Stimulated activated CD4-positive, alpha-beta T cell treated with anti-CD3 and anti-CD28 coated beads, TNF-alpha, amount 100 ng/mL, for 24 hours (primary cell): ENCODE measurements at regions not wholly inside any gene's neighbourhood (a gene's known extent, or its start where the extent isn't known, plus 50 kb on each side); places are given as distances from the start of the nearest gene placed in this dataset.
"Not testable (repeated sequence)": the region's sequence is repeated elsewhere in the genome, so short reads cannot be mapped to it uniquely, and the experiment has no call there.

Source experiments
- DNase-seq, 3 experiments: peaks; one replicate each; pipeline ENCODE4 v3.0.0-alpha.2; 2020; ENCODE audit warnings: low read depth in 3 of 3

DNA sequence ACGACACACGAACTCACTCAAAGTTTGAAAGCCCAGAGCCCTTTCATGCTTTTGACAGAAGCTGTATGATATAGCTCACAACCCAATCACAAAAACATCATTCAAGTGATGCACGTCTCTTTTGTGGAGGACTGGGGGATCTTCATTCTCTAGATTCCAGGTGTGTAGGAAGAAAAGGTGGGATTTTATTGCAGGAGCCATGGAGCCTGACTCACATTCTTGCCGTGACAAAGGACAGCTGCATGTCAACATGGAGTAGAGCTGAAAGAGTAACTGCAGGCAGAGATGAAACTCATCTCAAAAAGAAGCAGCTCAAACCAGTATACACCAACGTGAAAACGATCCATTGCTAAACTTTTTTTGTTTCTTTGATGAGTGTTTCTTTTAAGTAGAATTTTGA lies 50.9 kb upstream of the PDE1A start:
- DNase-seq = no peak

DNA sequence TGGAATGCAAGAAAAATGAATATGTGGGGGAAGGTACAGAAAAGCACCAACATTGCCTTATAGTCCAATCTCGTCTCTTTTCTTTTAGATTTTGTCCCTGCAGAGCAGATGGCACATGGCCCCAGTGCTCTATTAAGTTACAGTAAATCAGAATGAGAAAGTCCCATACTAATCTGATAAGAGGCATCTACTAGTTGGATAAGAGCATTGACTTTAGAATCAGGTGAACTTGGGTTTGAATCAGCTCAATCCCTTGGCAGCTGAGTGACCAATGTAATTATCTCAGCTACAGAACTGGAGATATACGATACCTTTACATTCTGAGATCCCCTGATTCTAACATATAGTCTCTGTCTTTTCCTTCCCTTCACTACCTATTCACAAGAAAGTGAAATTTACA lies 54.8 kb upstream of the PDE1A start:
- no peak for DNase-seq

DNA sequence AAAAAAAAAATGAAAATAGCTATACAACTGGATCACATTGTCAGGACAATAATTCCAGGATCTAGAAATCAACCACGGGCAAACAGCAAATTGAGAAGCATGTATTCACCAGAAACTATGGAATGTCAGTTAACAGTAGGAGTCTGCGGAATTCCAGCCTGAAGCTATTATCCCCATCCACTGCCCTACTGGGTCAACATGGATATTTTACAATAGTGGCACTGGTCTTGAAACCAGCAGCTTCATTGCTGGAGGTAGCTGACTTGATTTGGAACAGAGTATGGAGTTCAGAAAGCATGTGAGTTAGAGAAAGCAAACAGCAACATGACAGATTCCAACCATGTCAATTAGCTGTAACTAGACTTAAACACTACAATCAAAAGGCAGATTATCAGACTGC lies 55.7 kb upstream of the PDE1A start:
- no peak for DNase-seq

DNA sequence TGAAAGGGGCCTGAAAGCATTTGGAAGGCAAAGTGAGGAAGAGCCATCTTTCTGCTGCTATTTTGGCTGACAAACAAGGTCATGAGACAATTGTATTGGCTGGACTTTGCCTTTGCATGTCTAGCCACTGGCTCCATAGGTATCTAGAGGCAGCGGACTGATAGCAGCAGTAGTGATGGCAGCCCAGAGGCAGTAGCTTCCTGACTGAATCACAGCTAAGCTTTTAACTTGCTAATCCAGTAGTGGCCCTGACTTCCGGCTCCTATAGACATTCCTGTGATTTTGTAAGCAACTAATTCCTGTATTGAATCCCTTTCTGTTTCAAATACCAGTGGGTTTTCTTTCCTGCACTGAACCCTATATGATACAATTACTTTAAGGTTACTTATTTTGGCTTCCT lies 69.8 kb upstream of the PDE1A start:
- no peak for DNase-seq

- no peak for DNase-seq
Measured at GRCh38 chr2:182499706-182500470, 73.1 kb upstream of the PDE1A start.

DNA sequence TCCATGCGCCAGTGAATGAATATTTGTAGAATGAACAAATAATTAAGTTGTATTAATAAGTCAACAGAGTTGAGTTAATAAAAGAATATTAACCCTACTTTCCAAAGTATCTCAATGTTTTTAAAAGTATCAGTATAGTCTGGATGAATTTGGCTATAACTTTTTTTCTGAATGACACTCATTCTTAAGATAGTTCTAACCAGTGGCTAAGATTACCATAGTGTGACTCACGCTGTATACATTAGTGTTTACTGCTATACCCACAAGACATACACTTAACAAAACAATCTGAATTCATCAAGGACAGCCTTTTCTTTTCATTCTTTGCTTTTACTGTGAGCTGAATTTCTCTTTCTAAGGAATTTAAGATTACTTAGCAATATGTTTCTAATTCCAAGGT lies 77.0 kb upstream of the PDE1A start:
- DNase-seq = no peak

DNA sequence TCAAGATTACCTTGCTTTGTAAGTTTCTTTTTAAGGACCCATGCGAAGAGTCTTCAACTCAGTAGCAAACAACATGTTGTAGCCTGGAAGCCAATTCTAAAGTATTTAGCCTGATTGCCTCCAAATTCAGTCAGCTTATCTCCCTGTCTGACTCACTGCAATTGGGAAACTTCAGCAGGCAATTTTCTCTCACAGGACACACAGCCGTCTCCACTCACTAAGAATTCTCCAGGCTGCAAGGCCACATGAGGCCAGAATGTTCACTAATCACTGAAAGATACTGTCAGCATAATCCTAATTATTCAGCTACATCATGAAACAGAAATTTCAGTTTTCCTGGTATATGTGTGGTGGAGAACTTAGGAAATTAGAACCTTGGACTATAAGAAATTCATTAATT lies 78.1 kb upstream of the PDE1A start:
- DNase-seq = no peak

GRCh38 chr2:182506606-182507005 lies 79.8 kb upstream of the PDE1A start:
- no peak for DNase-seq

GRCh38 chr2:182508583-182508982 lies 81.7 kb upstream of the PDE1A start:
- DNase-seq = not testable (repeated sequence)

DNA sequence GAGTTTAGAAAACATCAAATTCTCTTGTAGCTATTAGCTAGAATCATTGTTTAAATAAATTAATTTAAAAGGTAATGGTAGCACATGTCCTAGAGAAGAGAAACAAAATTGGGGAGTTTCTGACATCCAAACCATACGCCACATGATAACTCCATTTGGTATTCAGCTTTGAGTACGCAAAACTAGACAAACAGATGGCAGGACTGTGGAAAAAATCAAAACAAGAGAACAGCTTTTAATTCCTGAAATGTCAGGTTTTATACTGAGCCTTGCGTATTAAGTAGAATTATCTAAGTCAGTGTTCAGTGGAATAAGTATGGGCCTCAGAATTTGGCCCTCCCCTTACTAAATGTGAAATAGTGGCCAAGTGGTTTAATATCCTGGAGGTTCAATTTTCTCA lies 82.4 kb upstream of the PDE1A start:
- DNase-seq = no peak

DNA sequence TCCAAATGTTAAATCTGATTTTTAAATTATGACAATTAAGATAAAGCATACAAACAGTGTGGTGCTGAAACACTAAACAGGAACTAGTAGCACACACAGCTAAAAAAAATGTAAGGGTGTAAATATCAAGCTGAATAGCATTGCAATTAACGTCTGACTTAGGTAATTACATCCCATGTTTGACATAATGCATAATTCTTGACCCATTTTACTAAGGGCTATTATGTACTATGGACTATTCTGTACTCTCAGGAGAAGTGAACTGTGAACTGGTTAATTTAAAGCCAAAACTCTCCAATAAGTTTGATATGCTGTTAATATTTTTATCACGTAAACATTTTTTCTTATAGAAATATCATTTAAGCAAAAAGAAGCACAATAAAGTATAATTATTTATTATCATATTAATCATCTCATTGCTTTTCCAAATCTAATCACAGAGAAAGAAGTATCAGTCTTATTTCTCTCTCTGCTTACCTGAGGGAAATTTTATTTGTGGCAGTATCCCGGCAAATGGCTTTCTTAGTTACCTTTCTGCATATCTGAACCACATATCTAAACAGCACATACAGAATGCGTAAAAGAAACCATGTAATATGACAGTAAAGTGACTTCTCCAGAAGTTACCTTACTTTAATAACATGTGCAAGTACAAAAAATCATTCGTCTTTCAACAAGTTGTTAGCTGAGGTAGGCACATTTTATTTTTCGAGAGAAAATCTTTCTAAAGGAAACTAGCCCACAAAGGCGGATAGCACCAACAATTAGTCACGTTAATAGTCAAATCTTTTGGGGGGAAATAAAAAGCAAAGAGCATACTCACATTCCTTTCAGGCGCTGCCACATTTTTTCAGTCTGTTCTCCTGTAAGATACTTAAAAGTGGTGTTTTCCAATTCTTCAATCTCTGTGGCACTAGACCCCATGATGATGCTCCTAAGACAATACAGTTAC lies 94.9 kb upstream of the PDE1A start:
- DNase-seq = no peak

GRCh38 chr2:182522405-182522896 lies 95.6 kb upstream of the PDE1A start:
- DNase-seq = no peak

- DNase-seq = no peak
Measured at GRCh38 chr2:182522972-182523473, 96.2 kb upstream of the PDE1A start.

GRCh38 chr2:182530636-182531035 lies 103.8 kb upstream of the PDE1A start:
- DNase-seq = no peak

- DNase-seq = no peak
Measured at GRCh38 chr2:182540252-182540651, 113.4 kb upstream of the PDE1A start.

GRCh38 chr2:182541268-182541667 lies 114.4 kb upstream of the PDE1A start:
- no peak for DNase-seq

DNA sequence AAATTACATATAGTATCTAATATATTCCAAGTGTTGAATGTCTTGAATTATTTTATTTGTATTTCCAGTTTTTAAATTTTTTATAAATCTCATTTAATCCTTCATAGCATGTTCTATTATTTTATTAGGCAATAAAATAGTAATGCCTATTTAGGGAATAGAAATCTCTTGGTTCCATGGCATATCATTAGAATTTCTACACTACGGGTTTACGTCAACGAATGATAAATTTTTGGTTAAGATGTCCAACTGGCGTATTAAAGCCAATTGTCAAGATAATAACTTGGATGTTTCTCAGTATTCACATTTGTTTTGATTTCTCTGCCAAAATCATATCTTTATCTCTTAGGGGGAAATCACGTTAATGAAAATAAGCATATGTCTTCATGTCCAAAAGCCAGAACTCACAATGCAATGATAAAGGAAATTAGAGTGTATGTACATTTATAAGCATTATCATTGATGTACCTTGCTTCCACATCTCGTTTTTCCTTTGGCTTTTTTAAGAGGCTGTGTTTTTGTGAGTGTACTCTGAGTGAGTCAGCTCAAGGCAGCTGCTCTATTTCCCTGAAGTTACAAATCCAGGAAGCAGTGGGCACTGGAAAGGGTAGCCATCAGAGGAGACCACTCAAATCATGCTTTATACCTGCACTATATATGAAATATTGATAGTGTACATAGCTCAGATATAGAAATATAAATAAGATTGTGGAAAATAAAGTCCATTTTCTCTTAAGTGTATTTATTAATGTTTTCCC lies 115.8 kb upstream of the PDE1A start:
- no peak for DNase-seq

- no peak for DNase-seq
Measured at GRCh38 chr2:182543741-182544525, 117.1 kb upstream of the PDE1A start.

DNA sequence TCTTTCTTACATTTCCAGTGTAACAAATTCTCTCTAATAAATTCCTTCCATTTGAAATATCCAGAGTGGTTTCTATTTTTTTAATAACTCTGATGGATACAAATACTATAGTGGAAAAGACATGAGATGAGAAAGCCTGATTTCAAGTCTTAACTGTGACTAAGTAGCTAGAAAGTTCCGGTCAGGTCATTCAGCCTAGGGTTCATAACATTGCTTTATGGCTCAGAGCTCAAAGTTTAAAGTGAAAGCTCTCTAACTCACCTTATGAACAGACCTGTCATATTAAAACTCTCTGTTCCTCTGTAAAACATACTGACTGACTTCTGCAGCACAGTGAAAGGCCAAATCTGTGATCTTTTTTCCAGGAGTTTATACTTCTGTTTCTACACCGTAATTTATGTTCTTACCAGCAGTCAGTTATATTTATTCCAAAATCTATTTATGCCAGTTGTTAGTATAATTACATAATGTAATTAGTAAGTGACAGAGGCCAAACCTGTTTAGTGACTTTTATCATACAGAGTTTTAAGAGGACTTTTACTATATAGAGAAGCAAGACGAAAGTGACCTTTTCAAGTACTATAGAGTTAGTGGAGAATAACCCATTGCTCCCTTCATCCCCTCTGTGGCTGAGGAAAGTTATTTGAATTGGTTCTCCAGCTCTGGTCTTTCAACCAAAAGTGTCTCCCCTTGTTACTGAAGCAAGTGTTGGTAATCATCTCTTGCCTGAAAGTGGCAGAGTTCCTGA lies 118.8 kb upstream of the PDE1A start:
- DNase-seq = no peak
